ENCODE measurements at regions not wholly inside any gene's neighbourhood (a gene's known extent, or its start where the extent isn't known, plus 50 kb on each side); places are given as distances from the start of the nearest gene placed in this dataset.

DNA sequence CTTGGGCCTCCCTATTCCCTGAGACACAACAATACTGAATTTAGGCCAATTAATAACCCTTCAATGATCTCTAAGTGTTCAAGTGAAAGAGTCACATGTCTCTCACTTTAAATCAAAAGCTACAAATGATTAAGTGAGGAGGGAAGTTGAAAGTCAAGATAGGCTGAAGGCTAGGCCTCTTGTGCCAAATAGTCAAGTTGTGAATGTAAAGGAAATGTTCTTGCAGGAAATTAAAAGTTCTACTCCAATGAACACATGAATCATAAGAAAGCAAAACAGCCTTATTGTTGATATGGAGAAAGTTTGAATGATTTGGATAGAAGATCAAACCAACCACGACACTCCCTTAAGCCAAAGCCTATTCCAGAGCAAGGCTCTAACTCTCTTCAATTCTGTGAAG lies 286.9 kb downstream of the MEIS1 start:
- no peaks in the 10 kb centered on the region for H3K36me3 ChIP-seq (replicated peaks; ENCODE audit: insufficient read depth, low read length)
- H3K27me3 ChIP-seq (replicated peaks; ENCODE audit: insufficient read depth, low read length): no peaks in the 10 kb centered on the region
- no peaks in the 10 kb centered on the region for H3F3A ChIP-seq (ENCODE audit: insufficient read depth, low read length)
- H3K27ac ChIP-seq (ENCODE audit: low read length): no peak overlapping the region
- no peak overlapping the region for H3K9ac ChIP-seq (ENCODE audit: low read length)
- no peak overlapping the region for H3K4me2 ChIP-seq (ENCODE audit: low read depth, low read length)
- no peak overlapping the region for H2AFZ ChIP-seq (ENCODE audit: low read length)
- H3K9me3 ChIP-seq (replicated peaks; ENCODE audit: insufficient read depth, low read length): no peaks in the 10 kb centered on the region
- H4K20me1 ChIP-seq (ENCODE audit: insufficient read depth, low read length): no peaks in the 10 kb centered on the region
- no peaks in the 10 kb centered on the region for H3K9me2 ChIP-seq (replicated peaks; ENCODE audit: insufficient read depth, low read length)
- H3K4me3 ChIP-seq (ENCODE audit: low read length): no peak overlapping the region
- TF ChIP-seq EZH2 (optimal IDR thresholded peaks at IDR 0.05; ENCODE audit: low read depth, low read length) (no peak), EZH2phosphoT487 (IDR thresholded peaks at IDR 0.05; ENCODE audit: low read length) (no peak)
- H3K4me1 ChIP-seq (ENCODE audit: low read length): no peaks in the 10 kb centered on the region
- no peak for DNase-seq
- no peaks in the 10 kb centered on the region for H3K79me2 ChIP-seq (ENCODE audit: low read length)

DNA sequence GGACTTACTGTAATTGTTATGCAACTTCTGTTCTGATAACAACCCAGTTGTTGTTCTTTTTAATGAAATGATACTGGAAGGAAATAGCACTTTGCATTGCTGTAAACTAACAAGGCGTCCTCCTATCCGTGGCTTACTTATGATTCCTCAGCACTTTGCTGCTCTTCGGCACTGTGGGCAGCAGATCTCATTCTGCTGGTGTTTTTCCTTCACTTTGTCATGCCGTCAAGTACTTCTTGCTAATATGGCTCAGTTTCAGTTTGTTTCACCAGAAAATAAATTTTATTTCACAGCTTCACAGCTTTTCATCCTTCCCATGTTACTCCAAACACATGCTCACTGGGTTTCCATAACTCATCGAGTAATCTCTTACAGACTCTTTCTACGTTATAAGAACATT lies 289.3 kb downstream of the MEIS1 start:
- H3K9me2 ChIP-seq (replicated peaks; ENCODE audit: insufficient read depth, low read length): no peaks in the 10 kb centered on the region
- no peak overlapping the region for H2AFZ ChIP-seq (ENCODE audit: low read length)
- H3K4me3 ChIP-seq (ENCODE audit: low read length): no peak overlapping the region
- no peaks in the 10 kb centered on the region for H3K27me3 ChIP-seq (replicated peaks; ENCODE audit: insufficient read depth, low read length)
- no peaks in the 10 kb centered on the region for H3K79me2 ChIP-seq (ENCODE audit: low read length)
- H4K20me1 ChIP-seq (ENCODE audit: insufficient read depth, low read length): no peaks in the 10 kb centered on the region
- no peaks in the 10 kb centered on the region for H3K4me1 ChIP-seq (ENCODE audit: low read length)
- DNase-seq: no peak
- no peaks in the 10 kb centered on the region for H3K9me3 ChIP-seq (replicated peaks; ENCODE audit: insufficient read depth, low read length)
- no peaks in the 10 kb centered on the region for H3F3A ChIP-seq (ENCODE audit: insufficient read depth, low read length)
- no peak overlapping the region for H3K4me2 ChIP-seq (ENCODE audit: low read depth, low read length)
- H3K9ac ChIP-seq (ENCODE audit: low read length): no peak overlapping the region
- H3K36me3 ChIP-seq (replicated peaks; ENCODE audit: insufficient read depth, low read length): no peaks in the 10 kb centered on the region
- TF ChIP-seq EZH2 (optimal IDR thresholded peaks at IDR 0.05; ENCODE audit: low read depth, low read length) (no peak), EZH2phosphoT487 (IDR thresholded peaks at IDR 0.05; ENCODE audit: low read length) (no peak)
- TF ChIP-seq, protein P1, sequence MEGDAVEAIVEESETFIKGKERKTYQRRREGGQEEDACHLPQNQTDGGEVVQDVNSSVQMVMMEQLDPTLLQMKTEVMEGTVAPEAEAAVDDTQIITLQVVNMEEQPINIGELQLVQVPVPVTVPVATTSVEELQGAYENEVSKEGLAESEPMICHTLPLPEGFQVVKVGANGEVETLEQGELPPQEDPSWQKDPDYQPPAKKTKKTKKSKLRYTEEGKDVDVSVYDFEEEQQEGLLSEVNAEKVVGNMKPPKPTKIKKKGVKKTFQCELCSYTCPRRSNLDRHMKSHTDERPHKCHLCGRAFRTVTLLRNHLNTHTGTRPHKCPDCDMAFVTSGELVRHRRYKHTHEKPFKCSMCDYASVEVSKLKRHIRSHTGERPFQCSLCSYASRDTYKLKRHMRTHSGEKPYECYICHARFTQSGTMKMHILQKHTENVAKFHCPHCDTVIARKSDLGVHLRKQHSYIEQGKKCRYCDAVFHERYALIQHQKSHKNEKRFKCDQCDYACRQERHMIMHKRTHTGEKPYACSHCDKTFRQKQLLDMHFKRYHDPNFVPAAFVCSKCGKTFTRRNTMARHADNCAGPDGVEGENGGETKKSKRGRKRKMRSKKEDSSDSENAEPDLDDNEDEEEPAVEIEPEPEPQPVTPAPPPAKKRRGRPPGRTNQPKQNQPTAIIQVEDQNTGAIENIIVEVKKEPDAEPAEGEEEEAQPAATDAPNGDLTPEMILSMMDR (IDR thresholded peaks at IDR 0.05; ENCODE audit: low read length): no peak
- no peak overlapping the region for H3K27ac ChIP-seq (ENCODE audit: low read length)

DNA sequence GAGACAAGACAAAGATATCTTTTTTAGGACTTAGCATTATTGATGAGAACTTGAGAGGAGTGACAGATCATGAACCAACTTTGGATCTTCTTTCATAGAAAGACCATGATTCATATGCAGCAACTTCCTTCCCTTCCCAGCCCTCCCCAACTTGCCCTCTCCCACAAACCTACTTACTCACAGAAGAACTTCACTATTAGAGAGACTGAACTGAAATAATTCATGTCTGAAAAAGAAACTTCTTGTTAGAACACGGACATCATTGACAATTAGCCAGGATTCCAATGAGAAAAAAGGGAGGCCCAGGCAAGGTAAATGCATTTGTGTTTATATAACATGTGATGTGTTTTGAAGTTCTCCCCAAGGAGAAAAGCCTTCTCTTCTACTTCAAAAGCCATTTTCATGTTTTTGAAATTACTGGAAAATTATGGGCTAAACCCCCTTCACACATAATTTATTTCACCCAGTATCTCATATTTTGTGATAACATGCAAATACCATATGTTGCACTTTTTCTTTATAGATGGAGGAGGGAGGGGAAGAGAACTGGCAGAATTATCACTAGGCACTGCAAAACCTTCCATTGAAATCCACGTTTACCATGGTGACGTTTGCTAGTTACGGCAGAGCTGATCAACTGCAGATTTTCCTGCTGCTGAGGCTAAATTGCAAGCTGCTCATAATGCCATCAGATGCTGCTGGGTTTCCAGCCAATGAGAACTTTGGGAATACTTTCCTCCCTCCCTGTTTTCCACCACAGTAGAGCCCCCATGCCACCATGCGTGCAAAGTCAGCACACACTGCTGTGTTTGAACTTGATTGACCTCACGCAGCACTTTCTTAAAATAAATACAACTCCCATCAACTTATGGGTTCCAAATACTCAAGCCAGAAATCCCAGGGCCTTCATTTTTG lies 294.7 kb downstream of the MEIS1 start:
- Histone ChIP-seq H3F3A (ENCODE audit: insufficient read depth, low read length) (no peaks in the 10 kb centered on the region), H3K9me3 (replicated peaks; ENCODE audit: insufficient read depth, low read length) (no peaks in the 10 kb centered on the region), H3K4me2 (ENCODE audit: low read depth, low read length) (no peak overlapping the region), H3K36me3 (replicated peaks; ENCODE audit: insufficient read depth, low read length) (no peaks in the 10 kb centered on the region), H2AFZ (ENCODE audit: low read length) (no peak overlapping the region), H3K4me1 (ENCODE audit: low read length) (no peaks in the 10 kb centered on the region), H3K9ac (ENCODE audit: low read length) (no peak overlapping the region), H4K20me1 (ENCODE audit: insufficient read depth, low read length) (no peaks in the 10 kb centered on the region), H3K4me3 (ENCODE audit: low read length) (no peak overlapping the region), H3K27me3 (replicated peaks; ENCODE audit: insufficient read depth, low read length) (no peaks in the 10 kb centered on the region), H3K27ac (ENCODE audit: low read length) (no peak overlapping the region), H3K79me2 (ENCODE audit: low read length) (no peaks in the 10 kb centered on the region), H3K9me2 (replicated peaks; ENCODE audit: insufficient read depth, low read length) (no peaks in the 10 kb centered on the region)
- DNase-seq: no peak
- no peak for TF ChIP-seq EZH2phosphoT487 (IDR thresholded peaks at IDR 0.05; ENCODE audit: low read length)
- TF ChIP-seq, protein P1 (IDR thresholded peaks at IDR 0.05; ENCODE audit: low read length): no peak
- TF ChIP-seq EZH2 (optimal IDR thresholded peaks at IDR 0.05; ENCODE audit: low read depth, low read length): no peak

DNA sequence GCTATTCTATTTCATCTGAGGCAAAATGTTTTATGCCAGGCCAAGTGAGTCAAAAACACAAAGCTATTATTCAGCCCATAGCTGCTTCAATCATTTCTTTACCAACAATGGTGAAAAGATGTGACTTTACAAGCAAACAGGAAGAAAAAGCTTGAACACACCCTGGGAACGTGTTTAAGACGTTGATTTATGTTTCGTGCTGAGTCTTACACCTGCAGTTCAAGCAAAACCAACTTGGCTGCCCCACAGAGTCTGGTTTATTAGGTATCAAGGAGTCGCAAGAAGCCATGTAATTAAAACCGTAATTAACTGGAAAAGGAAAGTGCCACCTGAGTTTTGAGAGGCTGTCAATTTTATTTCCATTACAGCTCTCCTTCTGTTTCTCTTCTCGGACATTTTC lies 295.5 kb downstream of the MEIS1 start:
- Histone ChIP-seq H3K9ac (ENCODE audit: low read length) (no peak overlapping the region), H3K4me3 (ENCODE audit: low read length) (no peak overlapping the region), H3K4me2 (ENCODE audit: low read depth, low read length) (no peak overlapping the region), H3K4me1 (ENCODE audit: low read length) (no peaks in the 10 kb centered on the region), H3K9me2 (replicated peaks; ENCODE audit: insufficient read depth, low read length) (no peaks in the 10 kb centered on the region), H3K9me3 (replicated peaks; ENCODE audit: insufficient read depth, low read length) (no peaks in the 10 kb centered on the region), H3K36me3 (replicated peaks; ENCODE audit: insufficient read depth, low read length) (no peaks in the 10 kb centered on the region), H3K79me2 (ENCODE audit: low read length) (no peaks in the 10 kb centered on the region), H3F3A (ENCODE audit: insufficient read depth, low read length) (no peaks in the 10 kb centered on the region), H4K20me1 (ENCODE audit: insufficient read depth, low read length) (no peaks in the 10 kb centered on the region), H3K27me3 (replicated peaks; ENCODE audit: insufficient read depth, low read length) (no peaks in the 10 kb centered on the region), H3K27ac (ENCODE audit: low read length) (no peak overlapping the region), H2AFZ (ENCODE audit: low read length) (no peak overlapping the region)
- no peak for DNase-seq
- TF ChIP-seq EZH2phosphoT487 (IDR thresholded peaks at IDR 0.05; ENCODE audit: low read length) (no peak), EZH2 (optimal IDR thresholded peaks at IDR 0.05; ENCODE audit: low read depth, low read length) (no peak)
- TF ChIP-seq, protein P1 (IDR thresholded peaks at IDR 0.05; ENCODE audit: low read length): no peak

All from MM.1S (cell line).